Nephron progenitor cell (in vitro differentiated cells): ENCODE measurements at regions not wholly inside any gene's neighbourhood (a gene's known extent, or its start where the extent isn't known, plus 50 kb on each side); places are given as distances from the start of the nearest gene placed in this dataset.

Source experiments
- DNase-seq: peaks from one replicate; pipeline ENCODE4 v3.0.0; 2021
- H3K27ac Mint-ChIP-seq: 2 replicates; pipeline ENCODE4 v1.8.0; 2021; ENCODE audit warnings: mild to moderate bottlenecking, moderate library complexity, mixed read lengths
- H3K27me3 Mint-ChIP-seq: 2 replicates; pipeline ENCODE4 v1.8.0; 2021; ENCODE audit warnings: mild to moderate bottlenecking, low read depth, mixed read lengths; ENCODE audit not compliant: poor library complexity
- H3K36me3 Mint-ChIP-seq: 2 replicates; pipeline ENCODE4 v1.8.0; 2021; ENCODE audit warnings: low read depth, mixed read lengths
- H3K4me1 Mint-ChIP-seq: 2 replicates; pipeline ENCODE4 v1.8.0; 2021; ENCODE audit warnings: mixed read lengths
- H3K4me3 Mint-ChIP-seq: 2 replicates; pipeline ENCODE4 v1.8.0; 2021; ENCODE audit warnings: mild to moderate bottlenecking, moderate library complexity, mixed read lengths
- H3K9me3 Mint-ChIP-seq: 2 replicates; pipeline ENCODE4 v1.8.0; 2021; ENCODE audit warnings: mild to moderate bottlenecking, moderate library complexity, mixed read lengths
- CTCF ChIP-seq: fragments of 200-600 bp; sonication (generic); IDR thresholded peaks from 2 replicates; pipeline ENCODE4 v1.5.0; 2021; ENCODE audit warnings: antibody characterized with exemption

- H3K4me1 Mint-ChIP-seq: no peaks in the 10 kb centered on the region
- no peak for DNase-seq
- no peak overlapping the region for H3K27ac Mint-ChIP-seq
- H3K36me3 Mint-ChIP-seq: no peaks in the 10 kb centered on the region
- H3K9me3 Mint-ChIP-seq: no peaks in the 10 kb centered on the region
- no peak overlapping the region for H3K4me3 Mint-ChIP-seq
- TF ChIP-seq CTCF: no peak
- no peaks in the 10 kb centered on the region for H3K27me3 Mint-ChIP-seq
Observed at GRCh38 chr6:144613859-144614258, 328.7 kb downstream of the UTRN start.

GRCh38 chr6:144615870-144616269, 330.7 kb downstream of the UTRN start:
- no peak for DNase-seq

GRCh38 chr6:144617191-144617590, 332.1 kb downstream of the UTRN start:
- no peak overlapping the region for H3K27ac Mint-ChIP-seq
- no peaks in the 10 kb centered on the region for H3K4me1 Mint-ChIP-seq
- TF ChIP-seq CTCF: no peak
- no peak for DNase-seq
- H3K36me3 Mint-ChIP-seq: no peaks in the 10 kb centered on the region
- H3K27me3 Mint-ChIP-seq: no peaks in the 10 kb centered on the region
- H3K9me3 Mint-ChIP-seq: no peaks in the 10 kb centered on the region
- H3K4me3 Mint-ChIP-seq: no peak overlapping the region

More at GRCh38 chr6:144615870-144616269, 330.7 kb downstream of the UTRN start:
- no peaks in the 10 kb centered on the region for H3K9me3 Mint-ChIP-seq
- no peak overlapping the region for H3K27ac Mint-ChIP-seq
- H3K36me3 Mint-ChIP-seq: no peaks in the 10 kb centered on the region
- no peaks in the 10 kb centered on the region for H3K4me1 Mint-ChIP-seq
- no peaks in the 10 kb centered on the region for H3K27me3 Mint-ChIP-seq
- TF ChIP-seq CTCF: no peak
- H3K4me3 Mint-ChIP-seq: no peak overlapping the region

GRCh38 chr6:144617708-144618107, 332.6 kb downstream of the UTRN start:
- no peak for DNase-seq
- no peaks in the 10 kb centered on the region for H3K4me1 Mint-ChIP-seq
- H3K27me3 Mint-ChIP-seq: no peaks in the 10 kb centered on the region
- TF ChIP-seq CTCF: no peak
- no peaks in the 10 kb centered on the region for H3K36me3 Mint-ChIP-seq
- no peak overlapping the region for H3K27ac Mint-ChIP-seq
- H3K4me3 Mint-ChIP-seq: no peak overlapping the region
- H3K9me3 Mint-ChIP-seq: no peaks in the 10 kb centered on the region

- Mint-ChIP-seq H3K36me3 (no peaks in the 10 kb centered on the region), H3K4me1 (no peaks in the 10 kb centered on the region), H3K9me3 (no peaks in the 10 kb centered on the region), H3K27ac (no peak overlapping the region), H3K27me3 (no peaks in the 10 kb centered on the region), H3K4me3 (no peak overlapping the region)
- TF ChIP-seq CTCF: no peak
- DNase-seq: no peak
Observed at GRCh38 chr6:144619966-144620365, 334.8 kb downstream of the UTRN start.

- Mint-ChIP-seq H3K4me1 (no peaks in the 10 kb centered on the region), H3K27ac (no peak overlapping the region), H3K9me3 (no peaks in the 10 kb centered on the region), H3K27me3 (no peaks in the 10 kb centered on the region), H3K36me3 (no peaks in the 10 kb centered on the region), H3K4me3 (no peak overlapping the region)
- DNase-seq: no peak
- no peak for TF ChIP-seq CTCF
Observed at GRCh38 chr6:144621332-144621731, 336.2 kb downstream of the UTRN start.
